ENCODE measurements at regions not wholly inside any gene's neighbourhood (a gene's known extent, or its start where the extent isn't known, plus 50 kb on each side); places are given as distances from the start of the nearest gene placed in this dataset.
"Not testable (repeated sequence)": the region's sequence is repeated elsewhere in the genome, so short reads cannot be mapped to it uniquely, and the experiment has no call there.

- ChIA-PET POLR2A (ENCODE audit: low non-redundant PET) (no interaction called here), CTCF (interaction anchor here (0.6 kb wide), 1 partner anchor 1208 kb away, joined by 3 read pairs; no protein-coding TSS in a partner anchor)
- TF ChIP-seq CTCF (conservative IDR thresholded peaks at IDR 0.05; ENCODE audit: low read depth): no peak
- no peak for DNase-seq (ENCODE audit: low spot score)
- H3K27ac ChIP-seq: no peak overlapping the region
These were observed 541.2 kb downstream of the RPS29 start for GRCh38 chr14:49044981-49045380.

DNA sequence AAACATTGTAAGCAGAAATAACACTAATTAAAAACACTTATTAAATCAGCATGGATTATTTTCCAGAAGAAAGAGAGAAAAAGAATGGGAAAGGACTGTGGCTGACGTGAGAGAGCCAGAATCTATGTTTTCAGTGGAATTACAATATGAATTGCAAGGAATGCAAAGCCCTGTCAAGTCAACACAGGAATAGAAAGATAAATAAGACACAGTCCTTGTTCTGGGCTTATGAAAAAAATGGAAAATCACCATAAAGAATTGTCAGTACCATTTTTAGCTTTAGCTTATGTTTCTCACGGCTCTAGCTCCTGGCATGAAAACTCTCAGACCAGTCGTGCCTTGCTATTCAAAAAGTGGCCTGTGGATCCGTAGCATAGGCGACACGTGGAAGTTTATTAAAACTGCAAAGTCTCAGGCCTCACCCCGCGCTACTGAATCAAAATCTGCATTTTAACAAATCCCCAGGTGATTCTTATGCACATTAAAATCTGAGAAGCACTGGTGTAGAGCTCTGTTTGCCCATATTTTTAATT is 549.1 kb downstream of the RPS29 start:
- no peak for TF ChIP-seq CTCF (conservative IDR thresholded peaks at IDR 0.05; ENCODE audit: low read depth)
- DNase-seq (ENCODE audit: low spot score): no peak
- H3K27ac ChIP-seq: no peak overlapping the region
- ChIA-PET POLR2A (ENCODE audit: low non-redundant PET) (no interaction called here), CTCF (no interaction called here)

DNA sequence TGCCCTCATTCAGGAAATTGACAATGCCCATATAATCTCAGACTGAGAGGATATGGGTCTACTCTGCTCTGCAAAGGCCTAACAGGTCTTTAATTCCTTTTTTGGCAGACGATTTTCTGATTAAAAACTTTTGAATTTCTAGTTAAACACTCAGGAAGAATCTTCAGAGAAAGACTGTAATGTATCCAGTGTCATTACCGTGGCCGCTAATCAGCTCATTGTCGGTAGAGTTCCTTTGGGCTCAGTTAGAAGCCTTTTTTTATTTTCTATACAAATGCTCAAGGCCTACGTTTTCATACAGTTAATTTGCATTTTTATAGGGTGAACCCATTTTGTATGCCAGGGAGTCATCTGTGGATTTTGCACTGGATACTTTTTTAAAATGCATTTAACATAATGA is 549.9 kb downstream of the RPS29 start:
- no peak overlapping the region for H3K27ac ChIP-seq
- ChIA-PET POLR2A (ENCODE audit: low non-redundant PET) (no interaction called here), CTCF (no interaction called here)
- no peak for DNase-seq (ENCODE audit: low spot score)
- no peak for TF ChIP-seq CTCF (conservative IDR thresholded peaks at IDR 0.05; ENCODE audit: low read depth)

DNA sequence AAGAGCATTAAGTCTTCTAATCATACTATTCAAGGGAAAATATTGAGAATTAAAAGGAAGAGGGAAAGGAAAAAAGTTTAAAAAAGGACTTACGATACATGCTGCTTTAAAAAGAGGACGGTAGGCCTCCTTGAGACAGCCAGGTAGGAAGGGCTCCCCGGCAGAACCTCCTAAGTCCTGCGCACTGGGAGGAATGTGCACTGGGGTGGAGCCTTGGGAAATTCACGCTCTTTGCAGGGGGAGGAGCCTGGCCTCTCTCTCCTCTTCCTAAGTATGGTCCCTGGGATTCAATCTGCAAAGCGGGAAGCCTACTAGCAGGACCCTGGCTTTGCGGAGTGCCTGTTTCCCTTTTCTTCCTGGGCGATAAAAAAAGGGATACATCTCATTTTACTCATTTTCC is 553.0 kb downstream of the RPS29 start:
- H3K27ac ChIP-seq: no peak overlapping the region
- ChIA-PET CTCF (no interaction called here), POLR2A (ENCODE audit: low non-redundant PET) (no interaction called here)
- no peak for TF ChIP-seq CTCF (conservative IDR thresholded peaks at IDR 0.05; ENCODE audit: low read depth)
- no peak for DNase-seq (ENCODE audit: low spot score)

DNA sequence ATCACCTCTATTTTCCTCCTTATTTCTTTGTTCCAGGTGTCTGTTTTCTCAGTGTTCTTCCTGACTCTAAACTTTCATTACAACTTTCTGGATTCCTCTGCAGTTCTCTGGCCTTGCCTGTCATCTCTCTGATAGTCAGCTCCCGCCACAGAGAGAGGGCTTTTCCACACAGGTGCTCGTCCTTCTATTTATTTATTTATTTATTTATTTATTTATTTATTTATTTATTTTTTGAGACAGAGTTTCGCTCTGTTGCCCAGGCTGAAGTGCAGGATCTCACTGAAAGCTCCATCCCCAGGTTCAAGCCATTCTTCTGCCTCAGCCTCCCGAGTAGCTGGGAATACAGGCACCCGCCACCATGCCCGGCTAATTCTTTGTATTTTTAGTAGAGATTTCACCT is 554.5 kb downstream of the RPS29 start:
- CTCF ChIA-PET; DNase-seq (ENCODE audit: low spot score); POLR2A ChIA-PET (ENCODE audit: low non-redundant PET); H3K27ac ChIP-seq: not testable (repeated sequence)

DNA sequence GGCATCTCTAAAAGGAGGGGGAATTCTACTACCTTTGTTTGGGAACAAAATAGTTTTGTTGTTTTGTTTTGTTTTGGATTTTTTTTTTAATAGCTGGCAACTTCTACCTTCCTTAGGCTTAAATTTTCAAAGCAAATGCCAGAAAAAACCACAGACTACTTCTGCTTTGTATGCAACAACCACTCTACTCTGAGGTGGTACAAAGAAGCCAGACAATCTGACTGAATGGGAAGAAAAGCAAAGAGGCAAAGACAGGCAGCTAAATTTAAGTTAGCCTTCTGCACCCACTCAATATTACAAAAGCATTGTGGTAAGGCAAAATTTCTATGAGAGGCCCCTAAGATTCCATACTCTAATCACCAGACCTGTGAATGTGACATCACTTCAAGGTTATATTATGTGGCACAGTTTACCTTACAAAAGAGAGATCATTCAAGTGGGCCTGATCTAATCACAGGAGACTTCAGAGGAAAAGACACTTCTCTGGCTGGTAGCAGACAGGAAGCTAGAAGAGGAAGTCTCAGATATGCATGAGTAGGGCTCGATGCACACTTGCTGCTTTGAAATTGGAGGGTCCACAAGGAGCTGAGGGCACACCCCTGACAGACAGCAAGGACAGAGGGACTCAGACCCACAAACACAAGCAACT is 566.6 kb downstream of the RPS29 start:
- POLR2A ChIA-PET (ENCODE audit: low non-redundant PET): no interaction called here

More for the DNA sequence above, 566.6 kb downstream of the RPS29 start:
- CTCF ChIA-PET: no interaction called here
- no peak for DNase-seq (ENCODE audit: low spot score)
- no peak overlapping the region for H3K27ac ChIP-seq
- TF ChIP-seq CTCF (conservative IDR thresholded peaks at IDR 0.05; ENCODE audit: low read depth): no peak
